SK-N-SH (cell line): ENCODE measurements at regions not wholly inside any gene's neighbourhood (a gene's known extent, or its start where the extent isn't known, plus 50 kb on each side); places are given as distances from the start of the nearest gene placed in this dataset.

ENCODE experiments used
- CTCF ChIA-PET: fragments of 300-600, 350-600 bp; formaldehyde crosslinking; extraction: SDS; loops from one replicate; lab custom pipeline; 2021; lab: Yijun Ruan, JAX
- POLR2A ChIA-PET: fragments of 350-600 bp; sonication (Branson Sonifier 250); formaldehyde crosslinking; extraction: SDS; loops from one replicate; lab custom pipeline; 2020; ENCODE audit warnings: antibody characterized with exemption, inconsistent platforms; lab: Yijun Ruan, JAX
- DNase-seq: peaks from one replicate; pipeline ENCODE4 v3.0.0; 2012
- H2AFZ ChIP-seq: fragments of 200-600 bp; sonication (generic); 2 replicates; pipeline ENCODE4 v1.8.1; 2016; ENCODE audit warnings: antibody characterized with exemption, mild to moderate bottlenecking, low read depth
- H3F3A ChIP-seq: fragments of 200-600 bp; sonication (generic); replicated peaks from 2 replicates; pipeline ENCODE3; 2016; ENCODE audit warnings: antibody characterized with exemption, mild to moderate bottlenecking; ENCODE audit not compliant: insufficient read depth
- H3K27ac ChIP-seq, 2 experiments: fragments of 200-500 bp in 1 of 2; fragments of 200-600 bp in 1 of 2; sonication (Bioruptor generic) in 1 of 2; sonication (generic), shearing (Covaris generic) in 1 of 2; 2 replicates each; pipeline versions ENCODE4 v1.5.1 to v1.6.1; 2014 to 2016; ENCODE audit warnings: low read depth in 2 of 2, inconsistent platforms in 1 of 2, low read length in 1 of 2, mild to moderate bottlenecking in 1 of 2, mixed read lengths in 1 of 2
- H3K27me3 ChIP-seq: fragments of 200-600 bp; sonication (generic), shearing (Covaris generic); 2 replicates; pipeline ENCODE4 v1.6.1; 2016; ENCODE audit warnings: mixed run types; ENCODE audit not compliant: insufficient read depth
- H3K36me3 ChIP-seq, 2 experiments: fragments of 200-500 bp in 1 of 2; fragments of 200-600 bp in 1 of 2; sonication (Bioruptor generic) in 1 of 2; sonication (generic) in 1 of 2; replicated peaks in 1 of 2; 2 replicates each; pipeline versions ENCODE3 to v1.5.1; 2014 to 2016; ENCODE audit warnings: low read length in 1 of 2, mild to moderate bottlenecking in 1 of 2; ENCODE audit not compliant: insufficient read depth in 2 of 2, control insufficient read depth in 1 of 2
- H3K4me1 ChIP-seq, 2 experiments: fragments of 200-500 bp in 1 of 2; fragments of 200-600 bp in 1 of 2; sonication (Bioruptor generic) in 1 of 2; sonication (generic), shearing (Covaris generic) in 1 of 2; 2 replicates each; pipeline versions ENCODE4 v1.5.1 to v1.6.1; 2014 to 2016; ENCODE audit warnings: low read depth in 1 of 2, low read length in 1 of 2, mixed run types in 1 of 2; ENCODE audit not compliant: insufficient read depth in 2 of 2, control insufficient read depth in 1 of 2
- H3K4me2 ChIP-seq: fragments of 200-600 bp; sonication (generic), shearing (Covaris generic); 2 replicates; pipeline ENCODE4 v1.6.1; 2017; ENCODE audit warnings: mixed run types
- H3K4me3 ChIP-seq, 2 experiments: fragments of 200-500 bp in 1 of 2; fragments of 200-600 bp in 1 of 2; sonication (Bioruptor generic) in 1 of 2; sonication (generic), shearing (Covaris generic) in 1 of 2; 2 replicates each; pipeline versions ENCODE4 v1.5.1 to v1.8.1; 2014 to 2016; ENCODE audit warnings: low read depth in 2 of 2, inconsistent platforms in 1 of 2, low read length in 1 of 2, mild to moderate bottlenecking in 1 of 2, mixed read lengths in 1 of 2, moderate library complexity in 1 of 2
- H3K79me2 ChIP-seq: fragments of 200-600 bp; sonication (generic); 2 replicates; pipeline ENCODE4 v1.8.1; 2017; ENCODE audit warnings: mild to moderate bottlenecking; ENCODE audit not compliant: insufficient read depth
- H3K9ac ChIP-seq: fragments of 200-600 bp; sonication (generic); 2 replicates; pipeline ENCODE4 v1.6.1; 2017; ENCODE audit warnings: mixed run types
- H3K9me2 ChIP-seq: fragments of 200-600 bp; sonication (generic); 2 replicates; pipeline ENCODE4 v1.6.1; 2017; ENCODE audit warnings: mixed run types
- H3K9me3 ChIP-seq: fragments of 200-600 bp; sonication (generic); 2 replicates; pipeline ENCODE4 v1.6.1; 2017; ENCODE audit warnings: mixed run types, mild to moderate bottlenecking, moderate library complexity
- H4K20me1 ChIP-seq: fragments of 200-600 bp; sonication (generic); 2 replicates; pipeline ENCODE4 v1.6.1; 2017; ENCODE audit warnings: mild to moderate bottlenecking, mixed run types; ENCODE audit not compliant: insufficient read depth
- EP300 ChIP-seq, 2 experiments: IDR thresholded peaks; 2 replicates each; pipeline versions ENCODE4 v1.4.0 to v1.6.1; 2012; ENCODE audit warnings: borderline replicate concordance in 1 of 2, low read depth in 1 of 2, low read length in 1 of 2
- JUND ChIP-seq: IDR thresholded peaks from 2 replicates; pipeline ENCODE4 v1.4.0; 2012
- MEF2A ChIP-seq: IDR thresholded peaks from 2 replicates; pipeline ENCODE4 v1.4.0; 2012; ENCODE audit warnings: low read depth, borderline replicate concordance
- MXI1 ChIP-seq: IDR thresholded peaks from 2 replicates; pipeline ENCODE4 v1.6.1; 2012; ENCODE audit warnings: mild to moderate bottlenecking, low read depth, low read length, improper control_type of control experiment
- POLR2AphosphoS5 ChIP-seq: IDR thresholded peaks from 2 replicates; pipeline ENCODE4 v1.6.1; 2012; ENCODE audit warnings: low read depth, low read length
- RAD21 ChIP-seq: IDR thresholded peaks from 2 replicates; pipeline ENCODE4 v1.6.1; 2012; ENCODE audit warnings: mild to moderate bottlenecking, low read length
- TCF12 ChIP-seq: IDR thresholded peaks from 2 replicates; pipeline ENCODE4 v1.4.0; 2012
- WGBS: methylation state at CpG from one replicate; pipeline ENCODE4 v1.1.6; 2017; ENCODE audit warnings: low lambda C conversion rate; 5-methylcytosine and 5-hydroxymethylcytosine counted together
- TF ChIP-seq, protein P1 (sequence below): IDR thresholded peaks from 2 replicates; pipeline ENCODE4 v1.4.0; 2012; ENCODE audit warnings: low read depth, borderline replicate concordance
- TF ChIP-seq, protein P2 (sequence below): IDR thresholded peaks from 2 replicates; pipeline ENCODE4; 2012

DNA sequence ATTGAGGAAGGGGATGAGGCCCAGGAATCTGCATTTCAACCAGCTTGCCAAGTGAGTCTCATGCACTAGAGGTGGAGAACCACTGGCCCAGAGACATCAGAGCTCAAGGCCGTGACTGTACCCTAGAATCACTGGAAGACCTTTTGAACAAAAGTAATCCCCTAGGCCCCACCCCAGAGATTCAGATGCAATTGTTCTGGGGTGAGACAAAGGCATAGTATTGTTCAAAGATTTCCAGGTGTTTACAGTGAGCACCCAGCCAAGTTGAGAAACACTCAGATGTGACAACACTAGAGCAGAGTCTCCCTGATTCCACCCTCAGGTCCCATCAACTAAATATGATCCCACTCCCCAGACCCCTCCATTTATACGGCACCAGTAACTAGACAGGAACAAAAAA, 290.3 kb upstream of the TLE3 start:
- Histone ChIP-seq H3K4me2 (no peak overlapping the region), H3K27ac (peak overlapping the region in 1 of 2 experiments; percentile 98; a peak in 2 of 4 replicates), H4K20me1 (no peaks in the 10 kb centered on the region), H3K4me1 (peaks cover 0 to 36% of the 10 kb centered on the region in 2 experiments; a peak in 2 of 4 replicates), H3F3A (no peaks in the 10 kb centered on the region), H2AFZ (no peak overlapping the region), H3K36me3 (no peaks in the 10 kb centered on the region), H3K27me3 (no peaks in the 10 kb centered on the region)
- POLR2A ChIA-PET: no interaction called here
- CTCF ChIA-PET: interaction anchor here (0.9 to 2.5 kb wide), 8 partner anchors 13 to 327 kb away, joined by 3 to 8 read pairs (median 3); no protein-coding TSS in a partner anchor
- no peak for DNase-seq
- WGBS: 76% methylated on average over 2 of the region's 2 CpGs
- TF ChIP-seq TCF12 (no peak), EP300 (IDR thresholded peaks at IDR 0.05; ENCODE audit: borderline replicate concordance in 1 of 2, low read depth in 1 of 2, low read length in 1 of 2) (no peak)
- TF ChIP-seq, protein P1, sequence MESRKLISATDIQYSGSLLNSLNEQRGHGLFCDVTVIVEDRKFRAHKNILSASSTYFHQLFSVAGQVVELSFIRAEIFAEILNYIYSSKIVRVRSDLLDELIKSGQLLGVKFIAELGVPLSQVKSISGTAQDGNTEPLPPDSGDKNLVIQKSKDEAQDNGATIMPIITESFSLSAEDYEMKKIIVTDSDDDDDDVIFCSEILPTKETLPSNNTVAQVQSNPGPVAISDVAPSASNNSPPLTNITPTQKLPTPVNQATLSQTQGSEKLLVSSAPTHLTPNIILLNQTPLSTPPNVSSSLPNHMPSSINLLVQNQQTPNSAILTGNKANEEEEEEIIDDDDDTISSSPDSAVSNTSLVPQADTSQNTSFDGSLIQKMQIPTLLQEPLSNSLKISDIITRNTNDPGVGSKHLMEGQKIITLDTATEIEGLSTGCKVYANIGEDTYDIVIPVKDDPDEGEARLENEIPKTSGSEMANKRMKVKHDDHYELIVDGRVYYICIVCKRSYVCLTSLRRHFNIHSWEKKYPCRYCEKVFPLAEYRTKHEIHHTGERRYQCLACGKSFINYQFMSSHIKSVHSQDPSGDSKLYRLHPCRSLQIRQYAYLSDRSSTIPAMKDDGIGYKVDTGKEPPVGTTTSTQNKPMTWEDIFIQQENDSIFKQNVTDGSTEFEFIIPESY: no peak
- TF ChIP-seq, all 33 proteins: peak for 0
- Histone ChIP-seq H3K9me2 (no peaks in the 10 kb centered on the region), H3K79me2 (no peaks in the 10 kb centered on the region), H3K9me3 (no peaks in the 10 kb centered on the region; the same call in 1 of the 2 replicates), H3K4me3 (no peak overlapping the region), H3K9ac (no peak overlapping the region)

DNA sequence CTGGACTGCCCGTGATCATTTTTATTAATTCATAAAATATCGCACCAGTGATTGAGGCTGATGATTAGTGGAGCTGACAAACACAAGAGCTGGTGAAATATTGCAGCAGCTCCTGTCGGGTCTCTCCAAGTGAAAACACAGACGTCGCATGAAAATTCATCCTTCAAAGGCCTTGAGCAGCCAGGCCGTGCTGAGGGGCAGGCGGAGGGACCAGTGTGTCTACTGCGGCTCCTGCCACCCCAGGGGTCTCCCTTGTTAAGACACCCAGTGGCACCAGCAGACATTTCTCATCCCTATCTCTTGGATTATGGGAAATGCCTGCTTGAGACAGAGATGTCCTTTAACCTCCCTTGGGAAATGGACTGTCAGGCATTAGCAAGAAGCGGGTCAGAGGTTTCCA, 289.4 kb upstream of the TLE3 start:
- ChIA-PET CTCF (interaction anchor here (0.9 to 2.5 kb wide), 9 partner anchors 11 to 909 kb away, joined by 3 to 8 read pairs (median 3); partner anchors contain the start of gene TLE3), POLR2A (interaction anchor here (0.9 to 2.8 kb wide), 4 partner anchors 11 to 289 kb away, joined by 3 to 17 read pairs (median 6); partner anchors contain the start of gene TLE3)
- H3K9me2 ChIP-seq: no peaks in the 10 kb centered on the region
- H3K9ac ChIP-seq: no peak overlapping the region
- H4K20me1 ChIP-seq: no peaks in the 10 kb centered on the region
- WGBS: 73% methylated on average over 9 of the region's 9 CpGs
- H3K27ac ChIP-seq: peak overlapping the region in 1 of 2 experiments; percentile 98; a peak in 2 of 4 replicates
- no peak overlapping the region for H3K4me2 ChIP-seq
- DNase-seq: peak; percentile 37
- H3K4me1 ChIP-seq: peaks cover 0 to 38% of the 10 kb centered on the region in 2 experiments; a peak in 2 of 4 replicates
- H3K9me3 ChIP-seq: no peaks in the 10 kb centered on the region; the same call in 1 of the 2 replicates
- no peaks in the 10 kb centered on the region for H3K27me3 ChIP-seq
- H3K4me3 ChIP-seq: no peak overlapping the region
- no peaks in the 10 kb centered on the region for H3K36me3 ChIP-seq
- H2AFZ ChIP-seq: no peak overlapping the region
- no peaks in the 10 kb centered on the region for H3F3A ChIP-seq
- H3K79me2 ChIP-seq: no peaks in the 10 kb centered on the region
- TF ChIP-seq MXI1 (no peak), JUND (no peak), MEF2A (no peak), POLR2AphosphoS5 (no peak), RAD21 (no peak)
- TF ChIP-seq, protein P2, sequence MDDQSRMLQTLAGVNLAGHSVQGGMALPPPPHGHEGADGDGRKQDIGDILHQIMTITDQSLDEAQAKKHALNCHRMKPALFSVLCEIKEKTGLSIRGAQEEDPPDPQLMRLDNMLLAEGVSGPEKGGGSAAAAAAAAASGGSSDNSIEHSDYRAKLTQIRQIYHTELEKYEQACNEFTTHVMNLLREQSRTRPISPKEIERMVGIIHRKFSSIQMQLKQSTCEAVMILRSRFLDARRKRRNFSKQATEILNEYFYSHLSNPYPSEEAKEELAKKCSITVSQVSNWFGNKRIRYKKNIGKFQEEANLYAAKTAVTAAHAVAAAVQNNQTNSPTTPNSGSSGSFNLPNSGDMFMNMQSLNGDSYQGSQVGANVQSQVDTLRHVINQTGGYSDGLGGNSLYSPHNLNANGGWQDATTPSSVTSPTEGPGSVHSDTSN: no peak
